Fibroblast of gingiva (primary cell): ENCODE measurements at regions not wholly inside any gene's neighbourhood (a gene's known extent, or its start where the extent isn't known, plus 50 kb on each side); places are given as distances from the start of the nearest gene placed in this dataset.

ENCODE experiments used
- DNase-seq: peaks from one replicate; pipeline ENCODE4 v3.0.0-alpha.2; 2011; ENCODE audit warnings: low read depth

DNA sequence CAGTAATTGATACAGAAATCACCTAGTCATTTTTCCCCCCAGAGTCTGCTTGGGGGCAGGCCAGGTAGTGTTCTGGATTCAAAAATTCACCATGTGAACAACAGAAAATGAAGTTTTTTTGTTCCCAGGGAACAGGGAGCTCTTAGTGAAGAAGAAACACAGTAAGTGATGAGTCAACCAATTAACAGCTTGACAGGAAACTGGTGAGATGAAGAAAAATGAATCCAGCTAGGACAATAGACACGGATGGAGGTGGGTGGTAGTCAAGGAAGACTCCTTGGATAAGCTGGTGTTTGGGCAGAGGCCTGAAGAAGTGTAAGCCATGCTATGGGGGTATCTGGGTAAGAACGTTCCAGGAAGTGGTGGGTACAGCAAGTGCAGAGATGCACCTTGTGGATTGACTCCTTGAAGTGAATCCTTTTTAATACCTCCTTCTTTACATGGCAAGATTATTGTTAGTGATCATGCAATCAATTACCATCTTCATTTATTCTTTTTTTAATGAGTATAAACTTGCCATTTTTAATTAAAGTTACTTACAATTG is 339.9 kb upstream of the RGMA start:
- DNase-seq = no peak

DNA sequence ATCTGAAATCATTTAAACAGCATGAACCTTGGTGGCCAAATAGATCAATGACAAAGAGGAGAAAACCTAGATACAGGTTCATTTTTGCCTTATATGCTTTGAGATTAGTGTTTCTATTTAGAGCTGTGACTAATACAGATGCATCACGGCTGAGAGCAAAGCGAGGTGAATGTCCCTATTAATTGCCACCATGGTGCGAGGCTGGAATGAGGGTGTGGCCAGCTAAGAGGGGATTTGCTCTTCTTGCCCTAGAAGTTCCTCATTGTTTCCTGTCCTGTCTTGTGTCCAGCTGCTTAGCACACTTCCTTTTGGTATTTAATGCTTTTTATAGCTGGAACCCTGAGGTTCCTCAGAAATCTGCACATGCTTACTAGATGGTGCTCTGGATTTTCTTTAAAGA is 339.1 kb upstream of the RGMA start:
- DNase-seq = no peak

DNA sequence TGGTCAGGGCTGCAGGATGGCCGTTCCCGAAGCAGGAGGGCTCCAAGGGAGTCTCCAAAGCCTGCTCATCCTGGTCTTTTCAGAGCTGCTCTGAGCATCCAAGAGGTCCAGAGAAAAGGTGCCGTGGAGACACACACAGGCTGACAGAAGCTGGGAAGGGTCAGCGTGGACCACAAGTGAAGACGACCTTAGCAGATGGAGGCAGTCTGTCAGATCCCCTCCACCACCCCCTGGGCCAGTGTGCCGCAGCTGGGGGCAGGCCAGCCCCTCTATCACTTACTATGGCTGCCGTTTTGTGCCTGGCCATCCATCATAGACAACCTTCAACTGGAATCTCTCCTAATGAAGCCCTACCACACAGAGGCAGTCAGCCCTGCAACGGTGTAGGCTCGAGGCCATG is 335.1 kb upstream of the RGMA start:
- no peak for DNase-seq

DNA sequence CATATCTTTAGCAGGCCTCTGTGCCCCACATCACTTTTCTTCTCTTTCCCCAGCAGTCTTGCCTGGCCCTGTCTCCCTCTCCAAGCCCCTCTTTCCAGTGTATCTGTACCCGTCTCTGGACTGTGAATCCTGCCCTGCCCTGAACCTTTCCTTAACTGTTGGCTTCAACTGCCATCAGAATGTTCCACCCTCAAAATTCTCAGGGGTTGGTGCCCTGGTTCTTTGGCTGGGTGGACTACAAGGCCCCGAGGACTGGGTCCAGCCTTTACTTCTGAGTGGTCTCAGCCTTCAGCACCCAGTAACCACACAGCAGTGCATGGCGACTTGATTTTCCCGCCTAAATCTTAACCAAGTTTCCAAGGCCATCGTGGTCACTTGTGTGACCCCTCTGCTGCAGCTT is 333.5 kb upstream of the RGMA start:
- no peak for DNase-seq

DNA sequence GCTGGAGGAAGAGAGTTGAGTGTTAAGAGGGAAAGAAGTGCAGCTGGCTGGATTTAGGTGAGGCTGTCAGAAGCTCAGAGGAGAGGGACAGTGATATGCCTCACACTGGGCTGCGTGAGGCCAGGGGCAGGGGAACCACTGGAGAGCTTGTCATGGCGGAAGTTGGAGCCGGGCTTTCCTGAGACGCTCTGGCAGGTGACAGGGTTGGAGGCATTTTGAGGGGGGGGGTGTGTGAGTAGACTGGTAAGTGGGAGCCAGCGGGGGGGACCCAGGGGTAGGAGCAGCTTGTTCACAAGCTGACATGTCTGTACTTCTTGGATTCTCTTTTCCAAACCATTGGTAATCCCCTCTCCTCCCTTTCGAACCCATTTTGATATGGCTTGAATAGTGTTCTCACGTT is 331.5 kb upstream of the RGMA start:
- DNase-seq = no peak

DNA sequence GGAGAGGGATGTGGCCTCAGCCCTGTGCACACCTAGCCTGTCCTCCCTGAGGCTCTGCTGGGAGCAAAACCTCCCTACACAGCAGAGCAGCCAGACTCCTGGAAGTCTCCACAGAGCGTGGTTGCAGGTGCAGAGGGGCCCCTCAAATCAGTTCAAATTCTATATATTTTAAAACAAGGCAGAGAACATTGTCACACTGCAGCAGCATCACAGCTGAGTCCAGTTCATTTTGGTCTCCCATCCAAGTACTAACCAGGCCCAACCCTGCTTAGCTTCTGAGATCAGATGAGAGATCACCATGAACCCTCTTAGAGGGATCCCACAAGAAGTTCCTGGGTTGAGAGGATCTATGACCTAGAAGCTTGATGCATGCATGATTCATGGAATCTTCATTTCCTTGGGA is 331.0 kb upstream of the RGMA start:
- DNase-seq = no peak

DNA sequence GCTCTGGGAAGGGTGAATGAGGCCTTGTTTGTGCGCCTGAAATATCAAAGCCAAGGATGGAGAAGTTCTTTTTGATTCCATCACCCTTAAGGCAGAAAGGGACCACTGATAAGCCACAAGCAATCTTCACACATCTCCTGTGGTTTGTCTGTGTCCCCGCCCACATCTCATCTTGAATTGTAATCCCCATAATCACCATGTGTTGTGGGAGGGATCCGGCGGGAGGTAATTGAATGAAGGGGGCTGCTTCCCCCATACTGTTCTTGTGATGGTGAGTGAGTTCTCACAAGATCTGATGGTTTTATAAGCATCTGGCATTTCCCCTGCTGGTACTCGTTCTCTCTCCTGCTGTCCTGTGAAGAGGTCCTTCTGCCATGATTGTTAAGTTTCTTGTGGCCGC is 329.6 kb upstream of the RGMA start:
- DNase-seq = no peak

DNA sequence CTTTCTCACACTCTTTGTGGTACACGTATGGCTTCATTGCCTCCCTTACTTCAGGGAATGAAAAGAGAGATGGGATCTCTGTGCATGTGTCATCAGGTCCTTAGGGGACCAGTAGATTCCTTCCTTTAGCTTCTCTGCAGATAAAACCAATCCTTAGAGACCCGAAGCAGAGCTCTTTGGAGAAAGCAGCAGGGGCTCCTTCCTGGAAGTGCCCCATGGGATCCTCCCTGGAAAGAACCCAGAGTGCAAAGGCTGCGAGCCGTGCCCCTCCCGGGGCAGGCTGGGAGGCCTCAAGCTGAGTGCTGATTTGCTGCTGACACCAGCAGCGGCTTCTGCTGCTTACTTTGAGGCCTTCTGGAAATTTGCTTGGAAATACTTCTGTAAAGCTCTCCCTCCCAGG is 328.6 kb upstream of the RGMA start:
- no peak for DNase-seq

DNA sequence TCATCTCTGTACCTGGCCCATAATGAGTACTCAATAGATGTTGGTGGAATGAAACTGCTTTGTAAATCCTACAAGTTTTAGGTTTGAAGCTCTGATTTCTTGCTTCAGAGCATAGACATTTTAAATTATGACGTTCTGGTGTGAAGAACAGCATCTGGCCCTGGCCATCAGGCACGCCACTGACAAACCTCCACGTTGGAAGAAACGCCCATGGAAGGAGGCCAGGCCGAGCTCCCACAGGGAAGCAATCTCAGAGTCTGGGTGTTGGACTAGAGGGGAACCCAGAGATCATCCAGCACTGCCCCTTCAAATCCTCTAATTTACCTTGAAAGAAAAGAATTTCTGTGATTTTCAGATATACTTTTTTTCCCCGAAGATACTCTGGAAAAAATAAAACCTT is 328.1 kb upstream of the RGMA start:
- no peak for DNase-seq

DNA sequence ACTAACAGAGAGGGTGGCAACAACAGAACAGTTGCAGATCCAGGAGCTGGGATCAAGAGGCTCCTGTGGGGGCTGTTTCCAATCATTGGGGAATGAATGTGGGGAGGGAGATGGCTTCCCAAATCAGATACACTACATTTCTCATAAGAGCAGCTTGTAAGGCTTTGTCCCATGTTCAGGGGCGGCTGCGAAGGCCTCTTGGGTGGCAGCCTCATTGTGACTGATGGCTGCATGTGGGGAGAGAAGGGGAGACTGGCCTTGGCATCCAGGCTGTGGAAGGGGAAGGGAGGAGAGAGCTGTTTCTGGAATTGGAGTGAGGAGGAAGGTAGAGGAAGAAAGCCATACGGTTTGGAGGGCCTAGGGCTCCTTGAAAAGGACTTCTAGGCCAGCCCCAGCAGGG is 326.6 kb upstream of the RGMA start:
- no peak for DNase-seq

DNA sequence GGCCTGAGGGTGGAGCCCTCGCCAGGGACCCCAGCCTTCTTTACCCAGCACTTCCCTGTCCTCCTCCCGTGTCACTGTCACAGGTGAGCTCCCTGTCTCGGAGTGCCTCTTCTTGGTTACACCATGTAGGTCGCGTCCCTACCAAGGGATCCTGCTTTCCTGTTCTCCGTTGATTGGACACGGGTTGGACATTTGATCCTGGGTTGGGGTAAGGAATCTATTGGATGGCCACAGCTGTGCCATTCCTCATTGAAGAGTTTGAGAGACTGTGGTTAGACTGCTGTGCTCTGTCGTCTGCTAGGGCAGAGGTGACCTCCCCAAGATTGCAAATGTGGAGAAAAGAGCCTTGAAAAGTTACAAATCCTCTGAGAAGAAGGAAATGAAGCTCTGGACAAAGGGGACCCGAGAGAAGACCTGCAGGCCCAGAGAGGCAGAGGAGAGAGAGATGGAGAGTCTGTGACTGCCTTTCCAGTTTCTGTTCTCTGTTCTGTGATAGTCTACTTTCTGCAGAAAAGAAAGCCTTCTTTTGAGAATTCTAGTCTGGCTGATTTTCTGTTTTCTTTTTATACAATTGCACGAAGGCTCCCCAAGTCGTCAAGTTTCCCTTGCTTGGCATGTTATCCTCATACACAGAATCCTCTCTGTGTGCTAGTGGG is 325.7 kb upstream of the RGMA start:
- DNase-seq = no peak

DNA sequence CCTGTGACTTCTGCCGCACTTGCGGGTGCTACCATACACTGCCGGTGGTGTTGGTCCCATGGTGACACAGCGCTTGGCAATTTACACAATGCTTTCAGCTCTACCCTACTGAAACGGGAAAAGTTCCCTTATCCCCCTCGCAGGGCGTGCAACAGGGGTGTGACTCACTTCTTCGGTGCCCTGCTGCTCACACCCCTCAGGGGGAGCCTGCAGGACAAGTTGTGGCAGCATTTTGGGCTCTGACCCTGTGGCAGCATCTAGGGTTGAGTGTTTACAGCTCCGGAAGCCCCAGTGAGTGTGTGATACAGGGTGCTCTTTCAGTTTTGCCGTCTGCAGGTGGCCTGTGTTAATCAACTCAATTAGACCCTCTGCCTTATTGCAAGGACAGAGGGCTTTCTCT is 324.7 kb upstream of the RGMA start:
- DNase-seq = no peak

DNA sequence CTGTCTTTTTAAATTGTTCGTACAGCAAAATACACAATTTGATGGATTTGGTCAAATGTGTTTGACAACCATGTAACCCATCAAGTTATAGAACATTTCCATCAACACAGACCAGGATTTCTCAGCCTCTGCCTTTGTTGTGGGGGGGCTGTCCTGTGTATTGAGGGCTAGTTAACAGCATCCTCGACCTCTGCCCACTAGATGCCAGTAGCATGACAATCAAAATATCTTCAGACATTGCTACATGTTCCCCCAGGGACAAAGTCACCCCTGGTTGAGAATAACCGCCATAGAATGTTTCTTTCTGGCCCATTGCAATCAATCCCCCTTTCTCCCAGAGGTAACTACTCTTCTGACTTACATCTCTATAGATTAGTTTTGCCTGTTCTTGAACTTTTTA is 310.1 kb upstream of the RGMA start:
- DNase-seq = no peak

DNA sequence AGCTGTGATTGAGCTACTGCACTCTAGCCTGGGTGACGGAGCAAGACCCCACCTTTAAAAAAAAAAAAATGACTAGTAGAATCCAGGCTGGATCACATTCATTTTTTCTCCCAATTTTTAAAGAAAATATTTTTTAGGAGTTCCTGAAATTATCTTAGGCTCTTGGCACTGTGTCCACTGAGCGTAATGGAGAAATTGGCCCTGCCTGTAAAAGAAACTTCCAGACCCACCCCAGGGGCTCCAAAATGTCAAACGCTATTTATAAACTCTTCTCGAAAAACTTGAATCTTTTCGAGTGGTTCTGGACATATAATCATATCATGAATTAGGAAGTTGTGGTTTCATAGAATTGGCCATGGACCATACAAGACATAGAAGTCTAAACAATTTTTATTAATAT is 300.2 kb upstream of the RGMA start:
- DNase-seq = no peak

DNA sequence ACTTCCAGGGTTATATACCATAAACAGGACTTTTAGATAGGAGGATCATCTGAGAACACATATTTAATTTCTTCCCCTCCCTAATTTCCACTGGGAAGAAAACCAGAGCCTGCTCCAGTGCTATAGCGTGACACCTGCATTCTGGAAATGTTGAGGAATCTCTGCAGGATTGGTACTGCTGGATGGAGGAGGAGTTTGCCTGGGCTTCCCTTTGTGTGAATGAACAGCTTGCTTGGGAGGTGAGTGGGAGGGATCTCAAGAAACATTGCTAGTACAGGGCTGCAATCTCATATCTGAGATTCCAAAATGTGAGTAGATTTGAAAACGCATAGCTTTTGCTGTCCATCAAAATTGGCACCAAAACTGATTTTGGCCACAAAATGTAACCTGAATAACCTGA is 295.9 kb upstream of the RGMA start:
- no peak for DNase-seq

DNA sequence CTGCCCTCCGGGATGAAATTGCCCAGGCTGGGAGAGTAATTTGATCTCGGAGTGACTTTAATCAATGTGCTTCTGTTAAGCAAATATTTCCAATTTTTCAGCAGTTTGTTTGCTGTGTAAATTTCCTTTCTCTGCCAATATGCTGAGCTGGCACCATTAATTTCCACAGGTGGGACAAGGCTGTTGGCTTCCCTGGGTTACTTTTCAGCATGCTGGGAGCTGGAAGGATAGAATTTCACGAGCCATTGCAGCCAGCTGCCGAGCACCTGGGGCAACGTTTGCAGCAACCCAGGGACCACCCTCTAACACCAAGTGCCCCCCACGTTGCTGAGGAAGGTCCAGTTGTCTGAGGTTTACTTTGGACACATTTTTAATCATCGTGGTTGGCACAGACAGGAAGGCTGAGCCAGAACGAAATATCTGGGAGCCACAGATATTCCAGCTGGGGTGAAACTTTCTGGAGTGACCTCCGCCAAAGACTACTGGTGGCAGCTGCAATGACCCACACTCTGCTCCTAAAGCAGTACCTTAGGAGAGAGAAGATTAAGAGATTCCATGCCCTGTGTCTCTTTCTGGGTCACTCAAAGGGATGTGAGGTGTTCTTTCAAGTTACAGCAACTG is 293.3 kb upstream of the RGMA start:
- DNase-seq = no peak

DNA sequence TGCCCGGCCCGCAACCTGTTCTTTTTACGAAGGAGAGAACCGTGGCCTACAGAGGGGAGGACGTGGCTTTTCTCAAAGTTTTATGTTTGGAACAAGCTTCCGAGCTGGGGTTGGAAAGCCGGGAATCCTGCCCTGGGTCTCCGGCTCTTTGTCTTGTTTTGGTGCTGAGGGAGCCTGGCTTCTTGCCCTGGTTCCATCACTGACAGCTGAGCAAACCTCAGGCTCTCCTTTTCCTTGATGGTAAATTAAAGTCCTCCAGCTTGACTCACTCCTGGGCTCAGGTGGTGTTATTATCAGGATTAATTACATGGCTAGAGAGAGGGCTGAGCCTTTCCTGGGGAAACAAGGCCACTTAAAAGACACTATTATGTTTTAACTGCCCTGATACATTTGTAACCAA is 289.5 kb upstream of the RGMA start:
- DNase-seq = no peak

DNA sequence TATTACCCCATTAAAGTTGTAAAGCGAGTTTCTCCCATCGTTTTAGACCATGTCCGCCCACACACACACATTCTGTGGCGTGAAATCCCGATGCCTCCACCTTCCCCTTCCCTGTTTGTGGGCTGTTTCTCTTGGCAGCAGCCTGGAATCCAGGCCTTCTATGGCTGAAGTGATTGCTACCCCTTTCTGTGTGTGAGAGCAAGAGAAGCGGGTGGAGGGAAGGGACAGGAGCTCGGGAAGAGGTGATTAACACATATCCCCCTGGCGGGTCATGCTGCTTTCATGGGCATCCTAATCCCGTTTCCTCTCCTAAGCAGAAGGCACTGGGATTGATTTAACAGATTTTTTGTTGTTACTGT is 283.8 kb upstream of the RGMA start:
- no peak for DNase-seq

DNA sequence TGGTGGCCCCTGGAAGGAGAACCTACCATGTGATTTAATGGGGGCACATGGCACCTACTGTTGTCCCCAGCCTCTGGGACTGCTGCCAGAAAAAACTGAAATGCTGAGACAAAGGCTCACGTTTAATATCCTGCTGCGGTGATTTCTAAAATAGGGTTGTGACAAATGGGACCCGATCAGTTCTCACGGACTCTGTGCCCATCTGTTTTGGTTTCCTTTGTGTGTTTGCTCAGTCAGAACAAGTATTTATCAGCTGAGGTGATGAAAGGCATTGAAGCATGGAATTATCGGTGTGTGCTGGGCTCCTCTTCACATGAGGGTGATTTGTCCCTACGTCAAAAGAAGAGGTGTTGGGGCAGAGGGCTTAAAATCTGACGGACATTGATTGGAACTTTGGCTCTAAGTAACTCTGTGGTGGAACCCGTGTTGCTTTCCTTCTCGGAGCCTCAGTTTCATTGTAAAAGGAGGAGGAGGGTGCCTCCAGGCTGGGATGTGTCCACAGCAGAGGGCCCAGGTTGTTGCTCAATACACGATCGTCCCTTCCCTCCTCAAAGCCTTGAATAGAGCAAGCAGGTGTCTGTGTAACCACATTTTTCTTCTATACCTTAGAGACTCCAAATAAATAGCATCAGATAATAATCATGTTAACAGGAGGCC is 283.3 kb upstream of the RGMA start:
- no peak for DNase-seq

DNA sequence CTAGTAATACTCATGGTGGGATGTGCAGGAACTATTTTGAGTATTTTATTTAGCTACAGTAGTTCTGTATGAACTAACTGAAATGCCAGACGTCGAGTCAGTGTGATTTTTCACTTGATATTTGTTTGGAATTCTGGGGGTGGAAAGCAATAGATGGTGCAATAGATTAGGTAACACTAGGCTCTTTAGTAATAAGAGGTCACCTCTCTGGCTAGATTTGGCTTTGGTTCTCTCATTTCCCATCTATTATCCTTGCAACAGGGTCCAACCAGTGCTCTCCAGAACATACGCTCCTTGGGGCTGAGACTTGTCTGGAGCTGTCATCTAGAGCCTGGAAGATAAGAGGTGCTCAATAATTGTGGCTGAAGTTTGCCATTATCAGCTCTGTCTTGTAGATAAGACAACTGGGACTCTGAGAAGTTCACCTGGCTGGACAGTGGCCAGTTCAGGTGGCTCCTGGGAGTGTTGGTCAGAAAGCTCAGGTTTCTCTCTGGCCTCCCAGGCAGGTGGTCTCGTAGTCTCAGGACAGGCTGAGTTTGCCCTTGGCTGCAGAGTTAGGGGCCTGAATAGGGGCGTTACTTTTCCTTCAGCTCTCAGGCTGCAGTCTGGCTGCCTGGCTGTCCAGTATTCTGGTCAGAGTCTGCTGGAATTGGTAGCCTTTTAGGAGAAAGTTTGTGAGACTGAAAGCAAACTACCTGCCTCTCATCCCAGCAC is 277.5 kb upstream of the RGMA start:
- DNase-seq = no peak

DNA sequence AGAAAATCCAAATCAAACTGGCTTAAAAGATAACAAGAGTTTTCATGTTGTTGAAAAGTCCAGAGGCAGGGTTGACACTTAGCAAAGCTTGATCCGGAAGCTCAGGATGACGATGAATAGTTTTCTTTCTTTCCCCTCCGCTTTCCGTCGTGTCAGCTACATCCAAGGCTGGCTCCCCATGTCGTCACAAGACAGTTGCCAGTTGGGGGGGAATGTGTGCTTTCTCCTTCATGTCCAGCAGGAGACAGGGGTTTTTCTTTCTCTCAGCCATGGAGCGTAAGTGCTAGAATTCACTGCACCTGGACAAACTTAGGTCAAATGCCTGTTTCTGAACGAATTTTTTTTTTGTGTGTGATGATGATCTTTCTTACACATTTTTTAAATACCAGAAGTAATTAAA is 273.8 kb upstream of the RGMA start:
- DNase-seq = no peak

DNA sequence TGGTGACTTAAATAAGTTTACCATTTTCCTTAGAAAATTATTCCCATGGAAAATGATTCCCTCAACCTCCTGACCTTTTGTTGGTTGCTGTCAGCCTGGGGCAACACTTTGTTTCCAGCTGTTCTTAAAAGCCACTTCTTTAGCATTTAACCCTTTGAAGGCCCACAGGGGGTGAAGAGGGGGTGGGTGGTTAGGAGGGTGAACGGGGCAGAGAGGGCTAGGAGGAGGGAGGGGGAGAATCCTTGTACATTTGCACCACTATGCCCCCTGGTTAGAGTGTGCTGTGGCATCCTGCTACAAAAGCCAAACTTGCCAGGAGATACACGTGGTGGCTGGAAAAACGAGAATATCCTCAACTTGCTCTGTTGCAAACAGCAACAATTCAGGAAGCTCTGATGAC is 273.2 kb upstream of the RGMA start:
- DNase-seq = no peak

DNA sequence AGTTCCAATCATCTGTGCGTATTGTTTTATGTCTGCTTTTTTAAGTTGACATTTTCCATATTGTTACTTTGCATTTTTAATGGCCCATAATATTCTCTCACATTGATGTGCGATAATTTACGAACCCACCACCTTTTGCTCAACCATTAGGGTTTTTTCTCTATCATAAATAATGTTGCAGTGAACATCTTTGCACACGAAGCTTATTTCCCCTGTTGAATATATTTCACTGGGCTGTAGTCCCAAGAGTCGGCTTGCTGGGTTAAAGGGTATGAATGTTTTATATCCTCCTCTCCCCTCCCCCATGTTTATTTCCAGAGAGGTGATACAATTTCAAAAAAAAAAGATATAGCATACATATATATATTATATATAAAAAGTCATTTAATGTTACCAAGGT is 272.7 kb upstream of the RGMA start:
- DNase-seq = no peak
